HepG2 (cell line): ENCODE measurements at regions not wholly inside any gene's neighbourhood (a gene's known extent, or its start where the extent isn't known, plus 50 kb on each side); places are given as distances from the start of the nearest gene placed in this dataset.

Experiments used
- CTCF ChIP-seq: sonication (generic); formaldehyde crosslinking; IDR thresholded peaks from 2 replicates; pipeline ENCODE4 v1.5.0; 2020; ENCODE audit warnings: mild to moderate bottlenecking, missing genetic modification reagents, moderate library complexity
- EZH2 ChIP-seq: conservative IDR thresholded peaks from 2 replicates; pipeline ENCODE4 v1.6.1; 2012; ENCODE audit warnings: mild to moderate bottlenecking, low read depth, low read length, moderate library complexity
- GLI4 ChIP-seq: sonication (generic); formaldehyde crosslinking; IDR thresholded peaks from 2 replicates; pipeline ENCODE4 v1.5.1; 2020; ENCODE audit warnings: missing genetic modification reagents, mild to moderate bottlenecking, moderate library complexity, borderline replicate concordance
- IKZF4 ChIP-seq: sonication (generic); formaldehyde crosslinking; IDR thresholded peaks from 2 replicates; pipeline ENCODE4 v1.5.1; 2020; ENCODE audit warnings: borderline replicate concordance, mild to moderate bottlenecking, low read depth, missing genetic modification reagents; ENCODE audit errors: not compliant biosample characterization
- POLR2AphosphoS5 ChIP-seq: IDR thresholded peaks from 2 replicates; pipeline ENCODE4 v1.6.1; 2012; ENCODE audit warnings: low read depth, low read length
- SRSF9 ChIP-seq: fragments of 200-400 bp; formaldehyde crosslinking; IDR thresholded peaks from 2 replicates; pipeline ENCODE4 v1.6.1; 2018; ENCODE audit warnings: borderline replicate concordance, mild to moderate bottlenecking, low read depth, low read length; ENCODE audit not compliant: insufficient read depth, poor library complexity, severe bottlenecking
- USF2 ChIP-seq, 2 experiments: sonication (generic) in 1 of 2; formaldehyde crosslinking in 1 of 2; IDR thresholded peaks; 2 replicates each; pipeline versions ENCODE4 v1.5.1 to v1.6.1; 2011 to 2020; ENCODE audit warnings: borderline replicate concordance in 1 of 2, low read depth in 1 of 2, low read length in 1 of 2, mild to moderate bottlenecking in 1 of 2, missing genetic modification reagents in 1 of 2, moderate library complexity in 1 of 2
- ZBTB40 ChIP-seq, 2 experiments: fragments of 450-650 bp in 1 of 2; sonication (generic) in 1 of 2; formaldehyde crosslinking in 1 of 2; IDR thresholded peaks; 2 replicates each; pipeline versions ENCODE4 v1.6.1 to v1.8.0; 2016 to 2022; ENCODE audit warnings: antibody characterized with exemption in 1 of 2, mild to moderate bottlenecking in 1 of 2, missing genetic modification reagents in 1 of 2
- ZNF205 ChIP-seq: IDR thresholded peaks from 2 replicates; pipeline ENCODE4 v1.6.1; 2018; ENCODE audit warnings: missing biosample characterization, missing genetic modification reagents
- ZNF589 ChIP-seq: sonication (generic); formaldehyde crosslinking; conservative IDR thresholded peaks from 2 replicates; pipeline ENCODE4 v1.8.0; 2022; ENCODE audit warnings: mild to moderate bottlenecking, moderate library complexity, missing genetic modification reagents

GRCh38 chr2:146312899-146313298, 1531.9 kb upstream of the ACVR2A start:
- TF ChIP-seq USF2 (IDR thresholded peaks at IDR 0.05; ENCODE audit: low read depth, low read length) (no peak), USF2 (CRISPR knock-in tag; IDR thresholded peaks at IDR 0.05; ENCODE audit: borderline replicate concordance) (no peak), GLI4 (CRISPR knock-in tag) (no peak), SRSF9 (no peak), ZNF205 (CRISPR knock-in tag) (no peak), ZNF589 (CRISPR knock-in tag) (no peak), CTCF (peak; percentile 35; the same call in 1 of the 2 replicates), IKZF4 (CRISPR knock-in tag) (no peak), EZH2 (no peak), ZBTB40 (IDR thresholded peaks at IDR 0.05) (no peak), ZBTB40 (CRISPR knock-in tag; IDR thresholded peaks at IDR 0.05) (no peak), POLR2AphosphoS5 (no peak)
